ENCODE measurements at regions not wholly inside any gene's neighbourhood (a gene's known extent, or its start where the extent isn't known, plus 50 kb on each side); places are given as distances from the start of the nearest gene placed in this dataset.

DNA sequence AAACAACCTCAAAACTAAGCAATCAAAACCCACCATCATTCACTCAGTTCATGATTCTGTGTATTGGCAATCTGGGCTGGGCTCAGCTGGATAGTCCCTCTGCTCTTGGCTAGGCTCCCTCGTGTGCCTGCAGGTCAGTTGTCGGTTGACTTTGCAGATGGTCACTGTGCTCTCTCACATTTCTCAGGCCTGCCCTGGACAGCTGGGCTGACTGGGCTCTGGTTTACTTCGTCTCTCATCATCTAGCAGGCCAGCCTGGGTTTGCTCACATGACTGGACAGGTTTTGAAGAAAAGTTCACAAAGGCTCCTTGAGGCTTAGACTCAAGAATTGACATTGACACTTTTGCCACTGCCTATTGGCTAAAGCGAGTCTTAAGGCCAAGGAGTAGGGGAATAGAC is 105.0 kb upstream of the CTNNB1 start:
- TF ChIP-seq CTCF (IDR thresholded peaks at IDR 0.05) (no peak), POLR2A (IDR thresholded peaks at IDR 0.05) (no peak)

Data from thyroid gland (tissue), 4 donors.